Endothelial cell of umbilical vein (primary cell): ENCODE measurements at regions not wholly inside any gene's neighbourhood (a gene's known extent, or its start where the extent isn't known, plus 50 kb on each side); places are given as distances from the start of the nearest gene placed in this dataset.

Source experiments
- BruUV-seq: library from RNA; stranded (reverse); fragments of 400-500 nt; replicated peaks from 2 replicates; lab custom pipeline; 2021; lab: Mats Ljungman, UMichigan
- CTCF ChIA-PET: fragments of 300-600, 350-600 bp; sonication (Branson Sonifier 250); formaldehyde crosslinking; loops from one replicate; lab custom pipeline; 2021; ENCODE audit warnings: antibody characterized with exemption, inconsistent platforms; lab: Charles Lee
- POLR2A ChIA-PET: fragments of 300-600, 350-600 bp; sonication (Branson Sonifier 250); formaldehyde crosslinking; loops from one replicate; lab custom pipeline; 2021; ENCODE audit warnings: antibody characterized with exemption, inconsistent platforms; lab: Charles Lee
- DNase-seq: peaks from one replicate; pipeline ENCODE4 v3.0.0-alpha.2; 2011; ENCODE audit warnings: low read depth, low spot score
- FAIRE-seq: peaks from 2 replicates; lab custom pipeline; 2011; peaks lifted over from hg19 to GRCh38; lab: Jason Lieb, UNC
- H2AFZ ChIP-seq: 2 replicates; pipeline ENCODE4 v1.6.0; 2012; ENCODE audit warnings: low read depth, low read length, control low read depth, inconsistent platforms
- H3K27ac ChIP-seq: 2 replicates; pipeline ENCODE4 v1.5.1; 2011; ENCODE audit warnings: low read depth, mild to moderate bottlenecking, control low read depth, low read length, moderate library complexity; ENCODE audit not compliant: insufficient read depth
- H3K27me3 ChIP-seq, 2 experiments: 2 replicates each; pipeline versions ENCODE4 v1.6.0 to v1.6.1; 2011; ENCODE audit warnings: low read length in 2 of 2, mixed read lengths in 1 of 2; ENCODE audit not compliant: control insufficient read depth in 2 of 2, insufficient read depth in 2 of 2
- H3K36me3 ChIP-seq, 2 experiments: 2 replicates in 1 of 2; 3 replicates in 1 of 2; pipeline ENCODE4 v1.5.1; 2011; ENCODE audit warnings: low read length in 2 of 2, mild to moderate bottlenecking in 1 of 2, moderate library complexity in 1 of 2; ENCODE audit not compliant: control insufficient read depth in 2 of 2, insufficient read depth in 2 of 2; ENCODE audit errors: extremely low read depth in 1 of 2
- H3K4me1 ChIP-seq: 3 replicates; pipeline ENCODE4 v1.5.1; 2011; ENCODE audit warnings: mild to moderate bottlenecking, low read length; ENCODE audit not compliant: control insufficient read depth, insufficient read depth; ENCODE audit errors: extremely low read depth
- H3K4me2 ChIP-seq: 2 replicates; pipeline ENCODE4 v1.6.1; 2011; ENCODE audit warnings: low read length, control low read depth, mixed read lengths; ENCODE audit not compliant: insufficient read depth
- H3K4me3 ChIP-seq, 3 experiments: fragments of 200-600 bp in 1 of 3; sonication (generic), shearing (Covaris generic) in 1 of 3; replicated peaks in 1 of 3; 2 replicates each; pipeline ENCODE4 v1.5.1; 2011 to 2016; ENCODE audit warnings: control low read depth in 3 of 3, low read length in 3 of 3, mild to moderate bottlenecking in 2 of 3, inconsistent platforms in 1 of 3, low read depth in 1 of 3, moderate library complexity in 1 of 3; ENCODE audit not compliant: insufficient read depth in 1 of 3
- H3K79me2 ChIP-seq: 2 replicates; pipeline ENCODE4 v1.6.0; 2012; ENCODE audit warnings: low read length, inconsistent platforms; ENCODE audit not compliant: control insufficient read depth, insufficient read depth
- H3K9ac ChIP-seq: replicated peaks from 2 replicates; pipeline ENCODE3; 2011; ENCODE audit warnings: low read length, control low read depth; ENCODE audit not compliant: insufficient read depth; ENCODE audit errors: extremely low read depth
- H3K9me1 ChIP-seq: replicated peaks from 3 replicates; pipeline ENCODE4 v1.6.0; 2011; ENCODE audit warnings: mild to moderate bottlenecking, low read length; ENCODE audit not compliant: control insufficient read depth, insufficient read depth; ENCODE audit errors: extremely low read depth
- H3K9me3 ChIP-seq: replicated peaks from 2 replicates; pipeline ENCODE4 v1.5.1; 2012; ENCODE audit warnings: low read length, inconsistent platforms; ENCODE audit not compliant: control insufficient read depth, insufficient read depth
- H4K20me1 ChIP-seq: replicated peaks from 2 replicates; pipeline ENCODE3; 2011; ENCODE audit warnings: mild to moderate bottlenecking, low read length; ENCODE audit not compliant: control insufficient read depth, insufficient read depth; ENCODE audit errors: extremely low read depth
- CTCF ChIP-seq, 2 donors: IDR thresholded peaks; 1 replicate in 1 of 2; 2 replicates in 1 of 2; pipeline ENCODE4 v1.5.1; 2011; ENCODE audit warnings: low read length in 2 of 2, mild to moderate bottlenecking in 2 of 2, moderate library complexity in 2 of 2, control low read depth in 1 of 2, inconsistent platforms in 1 of 2, low read depth in 1 of 2; ENCODE audit not compliant: insufficient read depth in 1 of 2; ENCODE audit errors: extremely low read depth in 1 of 2
- EZH2 ChIP-seq: IDR thresholded peaks from 2 replicates; pipeline ENCODE4 v1.6.1; 2012; ENCODE audit warnings: borderline replicate concordance, low read depth, mild to moderate bottlenecking, moderate library complexity, low read length, inconsistent platforms; ENCODE audit not compliant: severe bottlenecking
- FOS ChIP-seq: IDR thresholded peaks from 2 replicates; pipeline ENCODE4 v1.6.1; 2011; ENCODE audit warnings: mild to moderate bottlenecking, low read length, moderate library complexity, borderline replicate concordance; ENCODE audit not compliant: insufficient read depth
- GATA2 ChIP-seq: IDR thresholded peaks from 2 replicates; pipeline ENCODE4 v1.7.0; 2011; ENCODE audit warnings: low read depth, mild to moderate bottlenecking, moderate library complexity, mixed read lengths, low read length; ENCODE audit not compliant: insufficient read length, insufficient read depth
- JUN ChIP-seq: IDR thresholded peaks from 2 replicates; pipeline ENCODE4 v1.6.1; 2011; ENCODE audit warnings: borderline replicate concordance, low read depth; ENCODE audit not compliant: insufficient read length, insufficient read depth
- MYC ChIP-seq: IDR thresholded peaks from one replicate; pipeline ENCODE4 v1.6.1; 2011; ENCODE audit warnings: mild to moderate bottlenecking, low read depth, low read length
- POLR2A ChIP-seq: IDR thresholded peaks from 2 replicates; pipeline ENCODE4 v1.6.1; 2012; ENCODE audit warnings: low read depth, mild to moderate bottlenecking, control low read depth, low read length
- POLR2AphosphoS5 ChIP-seq: IDR thresholded peaks from 2 replicates; pipeline ENCODE4 v1.6.1; 2012; ENCODE audit warnings: low read depth, mild to moderate bottlenecking, control low read depth, low read length, moderate library complexity; ENCODE audit not compliant: insufficient read depth
- dilution Hi-C: fragments of 300-500 bp; cut with MboI; formaldehyde crosslinking; loops from one replicate; pipeline ENCODE4 v1.15.0; 2019; ENCODE audit warnings: low sequenced_read_pairs; ENCODE audit not compliant: extremely low pct_ligation_motif_present
- intact Hi-C: fragments of 100-400 bp; cut with micrococcal nuclease; formaldehyde crosslinking; loops from one replicate; pipeline ENCODE4 v1.10.0; 2022
- TF ChIP-seq, protein P1 (sequence below): IDR thresholded peaks from 2 replicates; pipeline ENCODE4 v1.6.1; 2011; ENCODE audit not compliant: insufficient read depth, insufficient read length

DNA sequence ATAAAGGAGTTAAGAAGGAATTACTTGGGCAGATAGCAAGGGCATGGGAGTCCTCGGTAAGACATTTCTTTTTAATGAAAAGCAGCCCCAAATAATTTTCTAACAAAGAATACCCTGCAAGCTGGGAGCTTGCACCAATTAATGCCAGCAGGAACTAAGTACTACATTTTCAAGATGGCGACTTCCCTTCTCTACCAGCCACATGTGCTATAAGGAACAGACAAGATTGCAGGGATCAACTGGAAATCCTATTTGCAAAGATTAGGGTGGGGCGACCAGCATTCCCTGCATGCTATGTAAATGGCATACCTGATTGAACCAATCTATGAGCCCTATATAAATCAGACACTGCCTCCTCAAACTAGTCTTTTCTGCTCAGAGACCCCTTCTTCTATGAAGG is 827.5 kb downstream of the ADCYAP1 start:
- POLR2A ChIA-PET: no interaction called here
- H3K79me2 ChIP-seq: no peaks in the 10 kb centered on the region
- H3K27ac ChIP-seq: no peak overlapping the region
- H2AFZ ChIP-seq: no peak overlapping the region
- no peaks in the 10 kb centered on the region for H3K4me1 ChIP-seq
- H3K4me3 ChIP-seq: no peak overlapping the region
- no peaks in the 10 kb centered on the region for H3K36me3 ChIP-seq
- CTCF ChIA-PET: no interaction called here
- dilution Hi-C loops: no loop called here
- no peak for FAIRE-seq
- no peaks in the 10 kb centered on the region for H3K27me3 ChIP-seq
- no peak for TF ChIP-seq CTCF (IDR thresholded peaks at IDR 0.05; ENCODE audit: extremely low read depth in 1 of 2, insufficient read depth in 1 of 2, low read depth in 1 of 2, low read length in 2 of 2)
- no peak for TF ChIP-seq MYC
- no peak for TF ChIP-seq FOS
- no peak for TF ChIP-seq POLR2A
- TF ChIP-seq POLR2AphosphoS5: no peak
- TF ChIP-seq EZH2: no peak
- TF ChIP-seq, protein P1, sequence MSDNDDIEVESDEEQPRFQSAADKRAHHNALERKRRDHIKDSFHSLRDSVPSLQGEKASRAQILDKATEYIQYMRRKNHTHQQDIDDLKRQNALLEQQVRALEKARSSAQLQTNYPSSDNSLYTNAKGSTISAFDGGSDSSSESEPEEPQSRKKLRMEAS: no peak
- no peak for TF ChIP-seq GATA2
- no peak for TF ChIP-seq JUN
- intact Hi-C loops: no loop called here
- no TSS peak for BruUV-seq
- no peak overlapping the region for H3K4me2 ChIP-seq
- no peak for DNase-seq
- H3K9ac ChIP-seq: no peak overlapping the region
- H3K9me3 ChIP-seq: no peaks in the 10 kb centered on the region
- H3K9me1 ChIP-seq: no peaks in the 10 kb centered on the region
- H4K20me1 ChIP-seq: no peaks in the 10 kb centered on the region
